HG02870 (cell line): ENCODE measurements at regions not wholly inside any gene's neighbourhood (a gene's known extent, or its start where the extent isn't known, plus 50 kb on each side); places are given as distances from the start of the nearest gene placed in this dataset.

Source experiments
- ATAC-seq: cut with Tn5 transposase; IDR thresholded peaks from one replicate; pipeline ENCODE4 v1.9.1; 2021; ENCODE audit warnings: mild to moderate bottlenecking, moderate library complexity; ENCODE audit not compliant: unreplicated experiment

DNA sequence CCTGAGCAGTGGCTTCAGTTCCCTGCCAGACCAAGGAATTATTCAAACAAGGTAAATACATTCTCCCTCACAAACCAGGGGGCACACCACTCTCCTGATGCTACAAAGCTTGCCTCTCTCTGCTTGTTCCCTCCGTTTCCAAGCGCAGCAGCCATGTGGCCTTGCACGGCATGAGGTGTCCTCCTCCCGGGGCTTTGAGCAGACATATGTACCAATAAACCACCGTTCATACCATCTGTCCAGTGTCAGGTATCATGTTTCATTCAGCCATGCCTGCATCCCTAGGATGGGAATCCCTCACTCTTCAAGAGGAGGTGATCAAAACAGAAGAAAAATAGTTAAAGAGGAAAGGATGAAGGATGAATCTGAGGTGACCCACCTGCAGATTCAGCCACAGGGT, 282.7 kb downstream of the ENC1 start:
- ATAC-seq, result no peak

DNA sequence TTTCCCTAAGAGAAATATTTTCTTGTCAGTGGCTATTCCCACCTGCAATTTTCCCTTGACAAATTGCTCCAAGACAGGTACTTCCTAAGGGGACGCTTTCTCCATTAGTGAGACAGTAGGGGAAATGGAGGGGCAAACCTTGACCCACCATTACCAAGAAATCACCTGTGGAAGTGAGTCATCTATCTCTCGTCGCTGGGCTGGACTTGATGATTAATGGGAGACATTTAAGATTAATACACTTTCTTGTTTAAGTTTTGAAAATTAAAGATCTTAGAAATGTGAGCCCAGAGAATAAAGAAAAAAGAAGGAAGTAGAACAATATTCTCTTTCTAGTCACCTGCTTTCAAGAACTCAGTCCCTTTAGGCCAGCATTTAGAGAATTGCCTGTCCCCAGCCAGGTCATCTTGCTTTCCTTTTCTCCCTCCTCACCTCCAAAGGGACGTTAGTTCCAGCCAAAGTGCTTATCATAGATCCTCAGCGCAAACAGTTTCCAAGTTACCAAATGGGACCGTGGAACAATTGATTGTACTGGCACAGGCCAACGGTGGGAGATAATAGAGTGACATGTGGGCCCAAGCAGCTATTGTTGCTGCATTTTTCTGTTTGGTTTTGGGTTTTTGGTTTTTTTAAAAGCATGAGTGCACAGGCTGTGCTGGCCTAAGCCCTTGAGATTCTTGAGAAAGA, 284.4 kb downstream of the ENC1 start:
- ATAC-seq, result no peak

- ATAC-seq, result no peak
Measured at GRCh38 chr5:74355041-74355824, 285.3 kb downstream of the ENC1 start.

DNA sequence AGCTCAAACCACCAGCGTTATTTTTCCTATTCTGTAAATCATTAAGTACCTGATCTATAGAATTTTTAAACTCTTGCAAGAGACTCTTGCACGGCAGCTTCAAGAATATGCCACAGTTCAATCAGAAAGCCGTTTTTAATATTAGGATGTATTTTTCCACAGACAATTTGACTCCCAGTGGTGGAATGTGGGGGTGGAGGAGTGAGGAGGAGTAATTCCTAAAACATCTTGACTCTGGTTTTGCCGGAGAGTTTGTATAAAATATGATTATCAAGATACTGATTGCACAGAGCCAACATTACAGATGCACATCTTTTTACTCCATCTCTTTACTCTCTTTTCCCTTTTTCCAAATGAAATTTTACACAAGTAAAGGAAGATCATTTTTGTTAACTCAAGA, 288.3 kb downstream of the ENC1 start:
- no peak for ATAC-seq

DNA sequence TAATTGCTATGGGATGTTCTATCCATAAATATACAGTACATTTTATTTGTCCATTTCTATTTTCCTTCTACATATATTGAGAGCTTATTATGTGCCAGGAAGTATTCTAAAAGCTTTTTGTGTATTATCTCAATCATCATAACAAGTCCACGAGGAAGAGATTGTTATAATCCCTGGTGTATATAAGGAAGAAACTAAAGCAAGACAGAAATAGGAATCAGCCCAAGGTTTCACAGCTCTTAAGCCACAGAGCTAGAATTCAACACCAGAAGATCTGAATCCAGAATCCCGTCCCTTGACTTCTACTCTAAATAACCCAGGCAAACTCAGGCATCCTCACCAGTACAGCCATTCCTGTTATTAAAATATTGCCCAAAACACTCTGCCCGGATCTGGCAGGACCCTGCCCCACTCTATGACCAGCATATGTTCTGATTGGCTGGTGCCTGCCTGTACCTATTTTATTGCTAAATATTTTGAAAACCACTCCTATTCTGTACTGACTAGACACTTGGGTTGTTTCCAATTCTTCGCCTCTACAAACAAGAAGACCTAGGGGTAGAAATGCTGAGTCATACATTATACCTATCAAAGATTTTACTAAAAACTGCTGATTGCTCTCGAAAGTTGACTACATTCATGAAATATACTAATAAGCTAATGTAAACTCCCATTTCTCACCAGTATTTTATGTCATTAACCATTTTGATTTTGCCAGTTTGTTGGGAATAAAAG, 297.4 kb downstream of the ENC1 start:
- no peak for ATAC-seq

DNA sequence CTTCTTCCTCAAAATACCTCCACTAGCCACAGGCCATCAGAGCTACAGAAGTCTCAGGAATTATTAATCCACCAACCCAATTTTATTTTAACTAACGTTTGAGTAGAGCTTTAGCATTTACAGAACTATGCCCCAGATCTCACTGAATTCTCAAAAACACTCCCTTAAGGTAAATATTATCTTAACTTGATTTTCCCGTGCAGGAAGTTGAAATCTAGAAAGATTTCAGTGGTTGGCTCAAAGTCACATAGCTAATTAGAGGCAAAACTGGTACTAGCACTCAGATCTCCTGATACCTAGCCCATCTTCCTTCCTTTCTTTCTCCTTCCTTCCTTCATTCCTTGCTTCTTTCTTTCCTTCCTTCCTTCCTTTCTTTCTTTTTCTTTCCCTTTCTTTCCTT, 298.3 kb downstream of the ENC1 start:
- no peak for ATAC-seq

DNA sequence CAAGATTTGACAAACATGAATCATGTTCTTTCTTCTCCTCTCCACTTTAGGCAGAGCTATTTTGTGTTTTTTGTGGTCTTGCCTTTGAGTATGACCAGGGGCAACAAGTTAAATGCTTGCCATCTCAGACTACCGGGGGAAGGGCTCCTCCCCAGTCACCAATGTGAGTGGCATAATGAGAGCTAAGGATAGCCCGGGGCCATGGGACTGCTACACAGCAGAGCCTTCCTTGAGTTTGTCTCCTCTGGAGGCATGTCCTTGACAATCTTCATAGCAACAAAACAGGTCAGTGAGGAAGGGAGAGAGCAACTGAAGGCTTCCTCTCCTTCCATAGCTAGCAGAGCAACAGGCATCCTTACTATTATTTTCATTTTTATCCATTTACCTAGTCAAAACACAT, 299.3 kb downstream of the ENC1 start:
- no peak for ATAC-seq

DNA sequence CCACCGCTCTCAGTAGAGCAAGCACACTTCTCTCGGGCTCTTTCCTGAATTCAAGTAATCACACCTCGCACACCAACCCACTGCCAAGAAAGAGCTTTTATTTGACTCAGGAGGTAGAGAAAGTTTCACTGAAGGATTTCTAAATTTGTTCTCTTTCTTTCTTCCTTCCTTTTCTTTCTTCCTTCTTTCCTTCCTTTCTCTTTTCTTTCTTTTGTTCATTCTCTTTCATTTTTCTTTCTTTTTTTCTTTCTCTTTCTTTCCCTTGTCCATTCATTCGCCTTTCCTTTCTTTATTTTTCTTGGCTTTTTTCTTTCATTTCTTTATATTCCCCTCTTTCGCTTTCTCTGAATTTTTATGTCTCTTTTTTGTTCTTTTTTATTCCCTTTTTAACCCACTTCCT, 300.1 kb downstream of the ENC1 start:
- no peak for ATAC-seq

GRCh38 chr5:74337984-74338310, 302.6 kb downstream of the ENC1 start:
- no peak for ATAC-seq

DNA sequence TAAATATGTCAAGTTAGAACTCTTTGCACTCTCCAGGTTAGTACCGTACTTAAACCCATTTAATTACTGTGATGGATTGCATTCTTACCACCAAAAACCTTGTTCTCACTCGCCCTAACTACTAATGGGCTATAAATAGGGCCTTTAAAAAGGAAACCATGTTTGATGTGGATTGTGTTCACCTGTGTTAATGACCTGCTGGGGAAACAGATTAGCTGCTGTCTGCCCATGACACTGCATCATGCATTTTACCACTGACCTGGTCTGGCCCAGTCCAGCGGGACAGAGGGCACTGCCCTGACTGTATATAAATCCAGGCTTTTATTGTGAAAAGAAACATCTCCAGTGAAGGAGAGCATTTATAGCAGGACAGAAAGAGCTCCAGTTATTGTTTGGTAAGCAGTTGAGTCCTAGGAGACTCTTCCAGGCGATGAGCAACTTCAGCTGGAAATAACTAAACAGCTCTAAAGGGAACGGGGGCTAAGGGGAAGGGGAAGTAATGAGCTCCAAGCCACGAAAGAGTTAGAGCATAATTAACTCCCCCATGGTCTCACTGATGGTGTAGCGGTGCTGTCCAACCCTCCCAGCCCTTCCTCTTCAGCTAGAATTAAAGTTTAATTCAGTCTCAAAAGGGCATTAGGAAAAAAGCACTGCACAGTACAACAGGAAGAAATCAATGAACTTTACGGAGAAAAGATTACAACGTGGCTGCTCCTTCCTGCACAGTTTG, 303.1 kb downstream of the ENC1 start:
- ATAC-seq, result no peak

DNA sequence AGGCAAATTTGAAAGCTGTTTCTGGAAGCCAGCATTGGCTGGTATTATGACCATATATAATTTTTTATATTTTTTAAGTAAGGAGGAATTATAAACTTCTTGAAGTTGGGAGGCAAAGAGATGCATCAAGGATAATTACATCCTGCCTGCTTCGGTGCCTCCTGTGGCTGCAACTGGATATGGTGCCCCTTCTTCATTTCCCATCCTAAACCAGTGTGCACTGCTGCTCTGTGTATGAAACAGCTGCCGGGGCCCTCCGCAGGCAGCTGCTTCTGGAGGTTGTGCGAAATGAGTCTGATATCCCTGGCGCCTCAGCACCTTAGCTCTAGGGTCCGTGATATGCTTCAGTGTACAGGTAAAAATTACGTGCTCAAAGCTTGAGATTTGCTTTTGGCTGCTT, 304.2 kb downstream of the ENC1 start:
- no peak for ATAC-seq

DNA sequence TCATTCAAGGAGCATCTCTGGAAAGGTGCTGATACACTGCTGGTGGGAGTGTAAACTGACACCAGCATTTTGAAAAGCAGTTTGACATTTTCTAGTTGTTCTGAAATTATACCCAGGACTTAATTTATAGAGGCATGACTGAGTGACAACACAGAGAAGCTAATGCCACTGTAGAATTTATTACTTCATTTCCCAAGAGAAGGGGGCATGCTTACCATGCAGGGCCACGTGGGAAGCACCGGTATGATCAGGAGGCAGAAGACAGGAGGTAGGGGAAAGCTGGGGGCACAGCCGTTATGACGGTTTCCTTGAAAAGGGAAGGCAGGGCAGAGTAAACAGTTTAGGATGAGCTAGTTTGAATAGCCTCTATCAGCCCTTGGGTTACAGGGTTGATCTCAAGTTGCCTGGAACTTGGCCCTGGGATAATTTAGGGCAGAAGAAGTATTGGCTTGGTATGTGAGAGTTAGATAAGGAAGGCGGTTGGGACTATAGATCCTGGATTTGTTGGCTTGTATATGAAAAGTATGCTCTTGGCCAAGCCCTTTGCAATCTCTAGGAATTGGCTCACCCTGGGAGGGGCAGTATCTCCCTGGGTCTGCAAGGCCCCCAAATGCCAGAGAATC, 305.7 kb downstream of the ENC1 start:
- no peak for ATAC-seq

GRCh38 chr5:74334062-74334761, 306.3 kb downstream of the ENC1 start:
- no peak for ATAC-seq

DNA sequence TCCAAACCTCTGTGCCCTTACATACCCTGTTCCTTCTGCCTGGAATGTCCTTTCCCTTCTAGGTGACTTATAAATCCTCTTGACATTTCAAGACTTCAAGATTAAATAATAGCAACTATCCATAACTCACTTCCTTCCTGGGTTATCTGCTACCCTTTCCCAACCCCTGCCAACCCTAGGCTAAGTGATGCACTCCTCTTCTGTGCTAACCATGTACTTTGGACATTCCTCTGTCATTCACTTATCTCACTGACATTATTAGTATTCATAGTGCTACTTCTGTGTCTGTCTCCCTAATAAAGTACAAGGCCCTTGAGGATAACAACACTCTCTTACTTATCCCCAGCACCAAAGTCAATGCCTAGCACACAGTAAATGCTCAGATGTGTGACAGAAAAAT, 307.1 kb downstream of the ENC1 start:
- no peak for ATAC-seq

GRCh38 chr5:74332682-74333081, 307.8 kb downstream of the ENC1 start:
- no peak for ATAC-seq

DNA sequence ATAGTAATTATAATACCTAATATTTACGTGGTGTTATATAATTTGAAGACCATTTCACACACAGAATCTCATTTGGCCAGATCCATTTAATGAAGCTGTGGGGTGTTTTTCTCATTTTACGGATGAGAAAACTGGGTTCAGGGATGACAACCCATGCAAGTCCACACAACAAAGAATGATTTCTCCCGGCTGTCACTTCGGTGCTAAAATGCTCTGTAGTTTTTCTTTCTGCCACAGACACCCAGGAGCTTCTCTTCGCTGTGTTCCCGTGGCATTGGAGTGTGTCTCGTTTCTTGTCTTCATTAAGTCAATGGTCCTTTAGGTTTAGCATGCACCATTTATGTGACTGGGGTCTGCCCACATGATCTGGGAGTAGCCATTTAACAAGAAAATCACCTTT, 308.5 kb downstream of the ENC1 start:
- no peak for ATAC-seq

DNA sequence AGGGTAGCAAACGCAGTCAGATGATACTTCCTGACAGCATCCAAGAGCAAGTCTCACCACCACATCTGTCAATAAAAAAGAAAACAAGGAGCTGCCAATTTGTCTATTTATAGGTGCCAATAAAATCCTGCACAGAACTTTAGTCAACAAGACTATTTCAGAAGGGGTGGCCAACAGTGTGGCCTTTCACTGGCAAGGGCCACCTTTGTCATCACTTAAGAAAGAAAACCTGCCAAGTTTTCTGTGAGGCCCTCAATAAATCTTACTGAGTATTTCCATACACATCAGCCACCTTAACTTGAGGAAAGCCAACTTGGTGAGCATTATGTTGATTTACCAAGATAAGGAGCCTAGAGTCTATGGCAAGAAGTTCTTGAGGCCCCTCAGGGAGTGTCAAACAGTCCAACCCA, 312.3 kb downstream of the ENC1 start:
- no peak for ATAC-seq

GRCh38 chr5:74327339-74327685, 313.2 kb downstream of the ENC1 start:
- ATAC-seq, result no peak

DNA sequence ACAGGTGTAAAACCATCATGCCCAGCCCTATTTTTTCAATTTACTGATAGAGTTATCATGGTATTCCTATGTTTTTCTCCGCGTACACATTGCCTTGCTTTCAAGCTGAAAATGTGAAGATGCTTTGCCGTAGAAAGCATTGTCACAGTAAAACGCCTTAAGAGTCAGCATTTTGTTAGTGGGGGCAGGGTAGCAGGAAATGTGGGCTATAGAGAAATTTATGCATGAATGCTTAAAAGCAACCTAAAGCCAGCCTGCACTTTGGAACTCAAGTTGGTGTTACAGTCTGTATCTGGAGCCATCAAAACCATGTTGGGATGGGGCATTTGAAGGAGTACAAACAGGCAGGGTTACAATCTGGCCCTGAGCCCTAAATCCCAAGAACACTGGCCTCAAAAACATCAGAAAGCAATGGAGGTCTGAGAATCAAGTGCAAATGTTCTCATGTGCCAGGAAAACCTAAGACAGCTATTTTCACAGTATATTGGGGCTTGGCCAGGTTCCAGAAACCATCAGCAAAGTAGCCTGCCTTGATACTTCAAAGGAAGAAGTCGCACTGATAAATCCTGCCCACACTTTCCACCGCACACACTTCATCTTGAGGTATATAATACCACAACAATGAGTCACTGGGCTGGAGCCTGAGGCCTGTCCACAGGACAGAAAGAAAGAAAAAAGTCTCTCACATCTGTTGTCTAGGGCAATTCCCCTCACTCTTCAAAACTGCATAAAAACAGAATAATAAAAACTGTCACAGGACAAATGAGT, 313.8 kb downstream of the ENC1 start:
- peak; percentile 94 for ATAC-seq

DNA sequence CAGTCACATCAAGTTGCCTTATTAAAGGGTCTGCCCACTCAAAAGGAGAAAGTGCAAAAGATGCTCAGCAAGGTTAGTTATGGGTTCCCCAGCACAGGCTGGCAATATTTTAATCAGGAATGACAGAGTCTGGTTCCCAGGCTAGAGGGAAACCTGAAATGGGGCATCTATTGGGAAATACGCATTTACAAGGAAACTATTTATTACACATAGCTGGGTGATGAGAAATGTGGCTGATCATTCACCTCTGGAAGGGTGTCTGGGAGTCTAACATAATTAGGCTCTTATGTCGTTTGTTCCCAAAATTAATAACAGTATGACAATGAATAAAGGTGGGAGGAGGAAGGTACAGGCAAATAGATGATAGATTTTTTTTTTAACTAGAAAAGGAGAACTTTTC, 314.7 kb downstream of the ENC1 start:
- ATAC-seq, result no peak
